ENCODE measurements at regions not wholly inside any gene's neighbourhood (a gene's known extent, or its start where the extent isn't known, plus 50 kb on each side); places are given as distances from the start of the nearest gene placed in this dataset.
"Not testable (repeated sequence)": the region's sequence is repeated elsewhere in the genome, so short reads cannot be mapped to it uniquely, and the experiment has no call there.

- Mint-ChIP-seq H3K9me3 (no peaks in the 10 kb centered on the region), H3K4me1 (ENCODE audit: low read depth) (no peaks in the 10 kb centered on the region), H3K4me3 (no peak overlapping the region), H3K27me3 (no peaks in the 10 kb centered on the region), H3K27ac (no peak overlapping the region), H3K36me3 (ENCODE audit: low read depth) (no peaks in the 10 kb centered on the region)
- no peak for TF ChIP-seq CTCF (IDR thresholded peaks at IDR 0.05)
- ATAC-seq (no peak), DNase-seq (no peak)
- CTCF ChIA-PET, result no interaction called here
- intact Hi-C loops (cut with micrococcal nuclease), result no loop called here
- POLR2A ChIA-PET, result no interaction called here
These were observed 321.6 kb upstream of the PAPPA start for GRCh38 chr9:115832031-115832430.

- ChIA-PET POLR2A (no interaction called here), CTCF (no interaction called here)
- intact Hi-C loops (cut with micrococcal nuclease), result no loop called here
- TF ChIP-seq CTCF (IDR thresholded peaks at IDR 0.05), result no peak
- no peaks in the 10 kb centered on the region for H3K27me3 Mint-ChIP-seq
- H3K36me3 Mint-ChIP-seq (ENCODE audit: low read depth), result no peaks in the 10 kb centered on the region
- H3K27ac Mint-ChIP-seq, result no peak overlapping the region
- H3K4me1 Mint-ChIP-seq (ENCODE audit: low read depth), result no peaks in the 10 kb centered on the region
- no peak for DNase-seq
- ATAC-seq, result no peak
- H3K4me3 Mint-ChIP-seq, result no peak overlapping the region
- H3K9me3 Mint-ChIP-seq, result no peaks in the 10 kb centered on the region
These were observed 316.0 kb upstream of the PAPPA start for GRCh38 chr9:115837618-115838017.

GRCh38 chr9:115838417-115838816 is 315.2 kb upstream of the PAPPA start:
- no peaks in the 10 kb centered on the region for H3K4me1 Mint-ChIP-seq (ENCODE audit: low read depth)
- ATAC-seq (no peak), DNase-seq (no peak)
- TF ChIP-seq CTCF (IDR thresholded peaks at IDR 0.05), result no peak
- no peak overlapping the region for H3K4me3 Mint-ChIP-seq
- H3K36me3 Mint-ChIP-seq (ENCODE audit: low read depth), result no peaks in the 10 kb centered on the region
- H3K27me3 Mint-ChIP-seq, result no peaks in the 10 kb centered on the region
- CTCF ChIA-PET, result no interaction called here
- H3K9me3 Mint-ChIP-seq, result no peaks in the 10 kb centered on the region
- H3K27ac Mint-ChIP-seq, result no peak overlapping the region
- intact Hi-C loops (cut with micrococcal nuclease), result no loop called here
- POLR2A ChIA-PET, result no interaction called here

- H3K36me3 Mint-ChIP-seq (ENCODE audit: low read depth); CTCF ChIA-PET; H3K4me3 Mint-ChIP-seq; H3K27me3 Mint-ChIP-seq; intact Hi-C loops (cut with micrococcal nuclease); H3K27ac Mint-ChIP-seq; H3K4me1 Mint-ChIP-seq (ENCODE audit: low read depth); ATAC-seq; H3K9me3 Mint-ChIP-seq; POLR2A ChIA-PET; DNase-seq: not testable (repeated sequence)
These were observed 309.2 kb upstream of the PAPPA start for GRCh38 chr9:115844433-115844832.

GRCh38 chr9:115845648-115846312 is 307.8 kb upstream of the PAPPA start:
- POLR2A ChIA-PET, result no interaction called here
- H3K4me3 Mint-ChIP-seq, result no peak overlapping the region
- DNase-seq, result no peak

More at GRCh38 chr9:115845648-115846312, 307.8 kb upstream of the PAPPA start:
- H3K9me3 Mint-ChIP-seq, result no peaks in the 10 kb centered on the region
- H3K4me1 Mint-ChIP-seq (ENCODE audit: low read depth), result no peaks in the 10 kb centered on the region
- no peak for TF ChIP-seq CTCF (IDR thresholded peaks at IDR 0.05)
- no peak for ATAC-seq
- intact Hi-C loops (cut with micrococcal nuclease), result no loop called here
- H3K27ac Mint-ChIP-seq, result no peak overlapping the region
- H3K36me3 Mint-ChIP-seq (ENCODE audit: low read depth), result no peaks in the 10 kb centered on the region
- no peaks in the 10 kb centered on the region for H3K27me3 Mint-ChIP-seq
- CTCF ChIA-PET, result no interaction called here

All from activated CD8-positive, alpha-beta T cell treated with anti-CD3 and anti-CD28 coated beads for 36 hours (primary cell).